ENCODE measurements at regions not wholly inside any gene's neighbourhood (a gene's known extent, or its start where the extent isn't known, plus 50 kb on each side); places are given as distances from the start of the nearest gene placed in this dataset.

DNA sequence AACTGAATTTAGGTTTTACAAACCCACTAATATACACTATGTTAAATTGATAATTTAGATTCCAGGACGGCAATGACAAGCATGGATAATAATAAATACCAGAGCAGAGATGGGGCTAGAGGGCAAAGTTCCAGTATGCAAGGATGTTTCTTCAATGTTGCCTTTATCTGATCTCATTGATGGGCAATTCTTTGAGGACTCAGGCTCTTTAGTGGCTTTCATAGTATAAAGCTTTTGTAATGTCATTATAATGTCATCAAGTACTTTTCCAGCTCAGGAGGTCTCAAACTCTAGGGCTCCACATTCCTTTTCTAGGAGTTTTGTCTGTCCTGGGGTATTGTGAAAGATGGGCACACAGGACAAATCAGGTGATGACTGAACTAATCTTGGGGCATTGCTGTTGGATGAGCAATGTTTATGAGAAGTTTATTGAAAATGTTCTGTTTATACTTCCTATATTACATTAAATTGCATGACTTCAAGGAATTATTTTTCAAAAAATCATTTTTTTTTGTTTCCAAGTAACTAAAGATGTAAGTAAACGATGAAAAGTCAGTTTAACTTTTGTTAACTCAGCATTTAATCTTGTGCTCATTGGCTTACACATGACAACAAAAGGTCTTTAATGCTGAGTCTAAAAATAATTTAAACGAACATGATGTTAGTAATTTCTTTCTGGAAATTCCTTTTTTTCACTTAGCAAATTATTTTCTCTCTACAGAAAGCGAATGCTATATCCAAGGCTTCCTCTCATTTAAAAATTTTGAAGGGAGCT, 116.4 kb downstream of the OXSM start:
- Histone ChIP-seq H3K4me3 (ENCODE audit: low read depth, low read length) (no peak overlapping the region), H3K4me1 (no peaks in the 10 kb centered on the region), H3K9me3 (no peaks in the 10 kb centered on the region), H3K27me3 (no peaks in the 10 kb centered on the region), H3K36me3 (no peaks in the 10 kb centered on the region)
- TF ChIP-seq, protein P1, sequence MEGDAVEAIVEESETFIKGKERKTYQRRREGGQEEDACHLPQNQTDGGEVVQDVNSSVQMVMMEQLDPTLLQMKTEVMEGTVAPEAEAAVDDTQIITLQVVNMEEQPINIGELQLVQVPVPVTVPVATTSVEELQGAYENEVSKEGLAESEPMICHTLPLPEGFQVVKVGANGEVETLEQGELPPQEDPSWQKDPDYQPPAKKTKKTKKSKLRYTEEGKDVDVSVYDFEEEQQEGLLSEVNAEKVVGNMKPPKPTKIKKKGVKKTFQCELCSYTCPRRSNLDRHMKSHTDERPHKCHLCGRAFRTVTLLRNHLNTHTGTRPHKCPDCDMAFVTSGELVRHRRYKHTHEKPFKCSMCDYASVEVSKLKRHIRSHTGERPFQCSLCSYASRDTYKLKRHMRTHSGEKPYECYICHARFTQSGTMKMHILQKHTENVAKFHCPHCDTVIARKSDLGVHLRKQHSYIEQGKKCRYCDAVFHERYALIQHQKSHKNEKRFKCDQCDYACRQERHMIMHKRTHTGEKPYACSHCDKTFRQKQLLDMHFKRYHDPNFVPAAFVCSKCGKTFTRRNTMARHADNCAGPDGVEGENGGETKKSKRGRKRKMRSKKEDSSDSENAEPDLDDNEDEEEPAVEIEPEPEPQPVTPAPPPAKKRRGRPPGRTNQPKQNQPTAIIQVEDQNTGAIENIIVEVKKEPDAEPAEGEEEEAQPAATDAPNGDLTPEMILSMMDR (IDR thresholded peaks at IDR 0.05; ENCODE audit: low read depth, low read length) = no peak
- no peak for DNase-seq

DNA sequence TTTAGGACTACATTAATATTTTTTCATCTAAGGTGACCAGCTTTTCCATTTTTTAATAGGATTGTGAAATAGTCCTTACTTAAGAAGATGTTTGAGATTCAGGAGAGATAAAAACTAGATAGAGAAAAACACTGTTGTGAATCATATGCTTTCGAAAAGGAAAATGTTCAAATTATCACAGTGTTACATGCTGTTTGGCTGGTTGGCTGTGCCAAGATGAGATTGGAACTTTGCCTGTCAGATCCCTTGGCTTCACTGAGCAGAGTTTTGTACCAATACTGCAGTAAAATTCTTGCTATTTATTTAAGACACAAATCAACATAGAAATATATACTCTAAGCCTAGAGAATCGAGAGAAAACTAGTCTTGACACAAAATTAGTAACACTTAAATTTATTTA, 117.2 kb downstream of the OXSM start:
- DNase-seq = no peak
- TF ChIP-seq, protein P1 (IDR thresholded peaks at IDR 0.05; ENCODE audit: low read depth, low read length) = no peak
- H3K9me3 ChIP-seq = no peaks in the 10 kb centered on the region
- H3K4me3 ChIP-seq (ENCODE audit: low read depth, low read length) = no peak overlapping the region
- H3K36me3 ChIP-seq = no peaks in the 10 kb centered on the region
- H3K4me1 ChIP-seq = no peaks in the 10 kb centered on the region
- no peaks in the 10 kb centered on the region for H3K27me3 ChIP-seq

DNA sequence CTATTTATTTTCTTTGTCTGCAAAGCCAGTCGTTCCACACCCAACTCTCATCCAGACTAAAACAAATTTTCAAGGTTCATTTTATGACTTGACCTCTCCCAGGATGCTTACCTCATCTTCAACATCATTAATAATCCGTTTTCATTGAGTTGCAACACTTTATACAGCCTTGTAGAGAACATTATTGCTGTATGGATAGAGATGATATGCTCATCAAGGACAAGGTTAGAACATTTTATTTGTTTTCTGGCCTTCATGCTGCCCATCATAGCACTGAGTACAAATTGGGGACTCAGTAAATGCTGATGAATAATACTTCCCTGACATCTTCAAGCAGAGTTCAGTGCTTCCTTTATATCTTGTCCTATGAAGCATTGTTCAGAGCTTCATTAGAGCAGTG, 120.2 kb downstream of the OXSM start:
- Histone ChIP-seq H3K27me3 (no peaks in the 10 kb centered on the region), H3K4me3 (ENCODE audit: low read depth, low read length) (no peak overlapping the region), H3K4me1 (no peaks in the 10 kb centered on the region), H3K9me3 (no peaks in the 10 kb centered on the region), H3K36me3 (no peaks in the 10 kb centered on the region)
- DNase-seq = no peak
- TF ChIP-seq, protein P1 (IDR thresholded peaks at IDR 0.05; ENCODE audit: low read depth, low read length) = no peak

DNA sequence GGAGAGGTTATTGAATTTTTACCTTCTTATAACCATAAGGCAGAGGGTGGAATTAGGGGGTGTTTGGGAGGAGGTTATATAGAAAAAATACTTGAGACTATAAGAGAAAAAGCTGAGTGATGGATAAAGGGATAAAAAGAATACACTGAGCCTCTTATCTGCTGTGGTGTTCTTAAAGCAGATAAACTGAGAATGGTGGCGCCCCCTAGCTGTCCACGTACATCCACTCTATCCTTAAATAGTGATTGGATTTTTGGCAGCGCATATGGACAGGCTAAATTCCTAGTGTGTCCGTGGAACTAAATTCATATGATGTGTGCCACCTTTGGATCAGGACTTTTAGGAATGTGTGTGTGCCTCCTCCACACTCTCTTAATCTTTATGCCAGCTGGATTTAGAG, 121.1 kb downstream of the OXSM start:
- H3K36me3 ChIP-seq = no peaks in the 10 kb centered on the region
- H3K4me3 ChIP-seq (ENCODE audit: low read depth, low read length) = no peak overlapping the region
- TF ChIP-seq, protein P1 (IDR thresholded peaks at IDR 0.05; ENCODE audit: low read depth, low read length) = 0 out of 2 replicates have a peak, but pooled peaks have one; percentile 22
- H3K9me3 ChIP-seq = no peaks in the 10 kb centered on the region
- peak; percentile 11 for DNase-seq
- H3K27me3 ChIP-seq = no peaks in the 10 kb centered on the region
- no peaks in the 10 kb centered on the region for H3K4me1 ChIP-seq

DNA sequence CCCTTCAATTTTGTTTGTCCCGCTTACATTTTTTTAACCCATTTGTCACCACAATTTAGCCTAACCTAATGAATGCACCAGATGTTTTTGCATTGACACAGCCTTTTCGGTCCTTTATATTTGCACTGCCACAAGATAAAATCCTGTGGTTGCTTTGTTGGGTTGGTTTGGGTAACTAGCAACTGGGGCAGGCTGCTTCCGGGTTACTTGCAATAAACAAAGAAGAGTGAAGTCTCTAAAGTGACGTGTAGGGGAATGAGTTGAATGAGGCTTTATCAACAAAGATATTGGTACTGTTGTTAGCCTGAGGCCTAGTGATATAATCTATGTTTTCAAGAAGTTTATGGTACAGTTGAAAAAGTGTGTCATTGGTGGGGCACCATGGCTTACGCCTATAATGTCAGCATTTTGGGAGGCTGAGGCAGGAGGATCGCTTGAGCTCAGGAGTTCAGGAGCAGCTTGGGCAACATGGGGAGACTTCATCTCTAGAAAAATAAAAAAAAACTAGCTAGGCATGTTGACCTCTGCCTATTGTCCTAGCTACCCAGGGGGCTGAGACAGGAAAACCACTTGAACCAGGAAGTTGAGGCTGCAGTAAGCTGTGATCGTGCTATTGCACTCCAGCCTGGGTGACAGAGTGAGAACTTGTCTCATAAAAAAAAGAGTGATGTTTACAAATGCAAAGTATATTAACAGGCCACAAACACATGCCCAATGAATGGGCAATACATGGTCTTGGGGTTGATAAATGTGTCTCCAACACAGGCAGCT, 121.8 kb downstream of the OXSM start:
- Histone ChIP-seq H3K27me3 (no peaks in the 10 kb centered on the region), H3K4me1 (no peaks in the 10 kb centered on the region), H3K4me3 (ENCODE audit: low read depth, low read length) (no peak overlapping the region), H3K36me3 (no peaks in the 10 kb centered on the region), H3K9me3 (no peaks in the 10 kb centered on the region)
- TF ChIP-seq, protein P1 (IDR thresholded peaks at IDR 0.05; ENCODE audit: low read depth, low read length) = no peak
- DNase-seq = no peak

DNA sequence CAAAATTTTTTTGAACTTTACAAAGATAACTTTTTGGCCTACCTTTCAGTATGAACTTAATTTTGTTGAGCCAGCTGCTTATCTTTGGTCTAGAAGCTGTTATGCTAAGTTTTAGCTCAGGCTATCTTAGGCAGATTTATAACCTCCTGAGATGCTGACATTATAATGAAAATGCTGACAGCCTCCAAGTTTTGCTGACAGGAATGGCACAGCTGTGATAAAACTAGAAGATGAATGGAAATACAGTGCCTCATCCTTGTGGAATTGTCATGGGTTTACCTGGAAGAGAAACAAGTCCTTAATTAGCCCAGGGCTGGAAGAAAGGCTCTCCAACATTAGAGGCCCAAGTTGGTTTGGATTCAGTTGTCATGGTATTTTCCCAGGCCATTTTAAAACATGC, 123.3 kb downstream of the OXSM start:
- TF ChIP-seq, protein P1 (IDR thresholded peaks at IDR 0.05; ENCODE audit: low read depth, low read length) = no peak
- Histone ChIP-seq H3K27me3 (no peaks in the 10 kb centered on the region), H3K4me1 (no peaks in the 10 kb centered on the region), H3K36me3 (no peaks in the 10 kb centered on the region), H3K4me3 (ENCODE audit: low read depth, low read length) (no peak overlapping the region), H3K9me3 (no peaks in the 10 kb centered on the region)
- no peak for DNase-seq

All from BE2C (cell line).